Suprapubic skin (tissue), 4 donors: ENCODE measurements at regions not wholly inside any gene's neighbourhood (a gene's known extent, or its start where the extent isn't known, plus 50 kb on each side); places are given as distances from the start of the nearest gene placed in this dataset.
"Not testable (repeated sequence)": the region's sequence is repeated elsewhere in the genome, so short reads cannot be mapped to it uniquely, and the experiment has no call there.

Experiments used
- DNase-seq, 2 donors: peaks; one replicate each; pipeline ENCODE4 v3.0.0-alpha.2; 2019; ENCODE audit warnings: low spot score in 2 of 2
- H3K27ac ChIP-seq: fragments of 200-600 bp; sonication (generic); one replicate; pipeline ENCODE4 v1.5.1; 2019
- H3K27me3 ChIP-seq: fragments of 200-600 bp; sonication (generic); one replicate; pipeline ENCODE4 v1.5.1; 2019
- H3K36me3 ChIP-seq: fragments of 200-600 bp; sonication (generic); one replicate; pipeline ENCODE4 v1.5.1; 2019
- H3K4me1 ChIP-seq: fragments of 200-600 bp; sonication (generic); one replicate; pipeline ENCODE4 v1.5.1; 2019
- H3K4me3 ChIP-seq: fragments of 200-600 bp; sonication (generic); one replicate; pipeline ENCODE4 v1.5.1; 2019; ENCODE audit warnings: mild to moderate bottlenecking
- H3K9me3 ChIP-seq: fragments of 200-600 bp; sonication (generic); one replicate; pipeline ENCODE4 v1.5.1; 2019
- CTCF ChIP-seq, 2 donors: fragments of 200-600 bp in 1 of 2; fragments of 450-650 bp in 1 of 2; sonication (generic) in 1 of 2; IDR thresholded peaks; one replicate each; pipeline ENCODE4 v1.5.1; 2016 to 2019; ENCODE audit warnings: antibody characterized with exemption in 2 of 2, mild to moderate bottlenecking in 1 of 2, moderate library complexity in 1 of 2
- EP300 ChIP-seq: sonication (generic); formaldehyde crosslinking; IDR thresholded peaks from one replicate; pipeline ENCODE4 v1.6.1; 2017; ENCODE audit warnings: antibody characterized with exemption
- POLR2A ChIP-seq, 2 donors: fragments of 450-650 bp; IDR thresholded peaks; one replicate each; pipeline ENCODE4 v1.6.1; 2017; ENCODE audit warnings: antibody characterized with exemption in 2 of 2, mild to moderate bottlenecking in 2 of 2, moderate library complexity in 2 of 2
- POLR2AphosphoS5 ChIP-seq, 3 donors: sonication (generic); formaldehyde crosslinking; IDR thresholded peaks; one replicate each; pipeline ENCODE4 v1.6.1; 2017; ENCODE audit warnings: antibody characterized with exemption in 3 of 3
- WGBS: methylation state at CpG from one replicate; pipeline ENCODE4 v1.1.5; 2018; 5-methylcytosine and 5-hydroxymethylcytosine counted together

- Histone ChIP-seq H3K4me1 (no peaks in the 10 kb centered on the region), H3K27ac (no peak overlapping the region), H3K9me3 (peaks cover 17% of the 10 kb centered on the region), H3K36me3 (peaks cover 9% of the 10 kb centered on the region), H3K27me3 (no peaks in the 10 kb centered on the region), H3K4me3 (no peak overlapping the region)
- WGBS, result 90% methylated on average over 4 of the region's 4 CpGs
- DNase-seq, result no peak
- TF ChIP-seq POLR2A (IDR thresholded peaks at IDR 0.05), result no peak
- no peak for TF ChIP-seq POLR2AphosphoS5 (IDR thresholded peaks at IDR 0.05)
- no peak for TF ChIP-seq EP300
- no peak for TF ChIP-seq CTCF (IDR thresholded peaks at IDR 0.05)
Measured at GRCh38 chr17:63285551-63285950, 160.6 kb downstream of the CYB561 start.

DNA sequence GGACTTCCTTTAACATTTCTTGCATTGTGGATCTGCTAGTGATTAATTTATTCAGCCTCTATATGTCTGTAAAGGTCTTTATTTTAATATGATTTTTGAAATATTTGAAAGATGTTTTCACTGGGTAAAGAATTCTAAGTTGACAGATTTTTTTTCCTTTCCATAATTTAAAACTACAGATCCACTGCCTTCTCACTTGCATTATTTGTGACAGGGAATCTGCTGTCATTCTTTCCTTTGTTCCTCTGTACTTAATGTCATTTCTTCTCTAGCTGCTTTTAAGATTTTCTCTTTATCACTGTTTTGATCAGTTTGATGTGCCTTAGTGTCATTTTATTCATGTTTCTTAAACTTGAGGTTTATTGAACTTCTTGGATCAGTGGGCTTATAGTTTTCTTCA lies 159.9 kb downstream of the CYB561 start:
- Histone ChIP-seq H3K27me3 (no peaks in the 10 kb centered on the region), H3K27ac (no peak overlapping the region), H3K36me3 (peaks cover 9% of the 10 kb centered on the region), H3K9me3 (peaks cover 17% of the 10 kb centered on the region), H3K4me3 (no peak overlapping the region), H3K4me1 (no peaks in the 10 kb centered on the region)
- TF ChIP-seq EP300, result no peak
- TF ChIP-seq POLR2AphosphoS5 (IDR thresholded peaks at IDR 0.05), result no peak
- no peak for TF ChIP-seq CTCF (IDR thresholded peaks at IDR 0.05)
- TF ChIP-seq POLR2A (IDR thresholded peaks at IDR 0.05), result no peak
- DNase-seq, result no peak

DNA sequence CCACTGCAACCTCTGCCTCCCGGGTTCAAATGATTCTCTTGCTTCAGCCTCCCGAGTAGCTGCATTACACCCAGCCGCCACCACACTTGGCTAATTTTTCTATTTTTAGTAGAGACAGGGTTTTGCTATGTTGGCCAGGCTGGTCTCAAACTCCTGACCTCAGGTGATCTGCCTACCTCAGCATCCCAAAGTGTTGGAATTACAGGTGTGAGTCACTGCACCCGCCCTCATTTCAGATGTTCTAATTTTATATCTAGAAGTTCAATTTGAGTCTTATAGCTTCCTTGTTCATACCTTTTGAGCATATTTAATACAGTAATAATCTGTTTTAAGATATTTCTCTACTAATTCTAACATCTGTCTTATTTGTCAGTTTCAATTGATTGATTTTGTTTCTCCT lies 159.1 kb downstream of the CYB561 start:
- not testable (repeated sequence) for H3K27ac ChIP-seq, H3K27me3 ChIP-seq, H3K4me3 ChIP-seq, H3K36me3 ChIP-seq, H3K4me1 ChIP-seq, DNase-seq
- over 99% methylated on average over 4 of the region's 4 CpGs for WGBS
- H3K9me3 ChIP-seq, result peaks cover 17% of the 10 kb centered on the region

GRCh38 chr17:63289931-63290330 lies 156.2 kb downstream of the CYB561 start:
- 93% methylated on average over 1 of the region's 1 CpG for WGBS
- Histone ChIP-seq H3K27ac (no peak overlapping the region), H3K9me3 (peaks cover 17% of the 10 kb centered on the region), H3K36me3 (peaks cover 9% of the 10 kb centered on the region), H3K27me3 (no peaks in the 10 kb centered on the region), H3K4me1 (no peaks in the 10 kb centered on the region), H3K4me3 (no peak overlapping the region)
- no peak for DNase-seq
- TF ChIP-seq EP300 (no peak), POLR2A (IDR thresholded peaks at IDR 0.05) (no peak), CTCF (IDR thresholded peaks at IDR 0.05) (no peak), POLR2AphosphoS5 (IDR thresholded peaks at IDR 0.05) (no peak)

GRCh38 chr17:63290351-63290750 lies 155.8 kb downstream of the CYB561 start:
- Histone ChIP-seq H3K4me3 (no peak overlapping the region), H3K4me1 (no peaks in the 10 kb centered on the region), H3K36me3 (peaks cover 9% of the 10 kb centered on the region), H3K27ac (no peak overlapping the region), H3K9me3 (peaks cover 16% of the 10 kb centered on the region), H3K27me3 (no peaks in the 10 kb centered on the region)
- no peak for TF ChIP-seq CTCF (IDR thresholded peaks at IDR 0.05)
- no peak for TF ChIP-seq POLR2AphosphoS5 (IDR thresholded peaks at IDR 0.05)
- TF ChIP-seq POLR2A (IDR thresholded peaks at IDR 0.05), result no peak
- no peak for TF ChIP-seq EP300
- DNase-seq, result no peak
- WGBS, result 100% methylated on average over 1 of the region's 1 CpG

DNA sequence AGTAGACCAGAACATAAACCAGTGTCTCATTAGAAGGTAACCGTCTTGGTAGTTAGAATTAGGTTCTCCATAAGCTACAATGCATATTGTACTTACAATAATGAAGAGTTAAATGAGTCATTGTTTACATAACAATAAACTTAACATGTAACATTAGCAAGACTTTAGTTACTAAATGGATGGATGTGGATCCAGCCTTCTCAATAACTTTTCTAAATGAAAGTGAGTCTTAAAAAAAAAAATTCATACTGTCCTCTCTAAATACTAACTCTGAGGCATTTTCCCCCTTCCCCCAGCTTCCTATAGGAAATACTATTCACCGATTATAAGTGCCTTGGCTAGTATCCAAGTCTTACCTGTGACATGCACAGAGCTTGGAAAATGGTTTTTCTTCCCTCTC lies 155.3 kb downstream of the CYB561 start:
- Histone ChIP-seq H3K4me1 (no peaks in the 10 kb centered on the region), H3K36me3 (peaks cover 4% of the 10 kb centered on the region), H3K4me3 (no peak overlapping the region), H3K9me3 (peaks cover 11% of the 10 kb centered on the region), H3K27me3 (no peaks in the 10 kb centered on the region), H3K27ac (no peak overlapping the region)
- TF ChIP-seq POLR2A (IDR thresholded peaks at IDR 0.05) (no peak), CTCF (IDR thresholded peaks at IDR 0.05) (no peak), EP300 (no peak), POLR2AphosphoS5 (IDR thresholded peaks at IDR 0.05) (no peak)
- 69% methylated on average over 2 of the region's 2 CpGs for WGBS
- DNase-seq, result no peak
